IMR-90 (cell line): ENCODE measurements at regions not wholly inside any gene's neighbourhood (a gene's known extent, or its start where the extent isn't known, plus 50 kb on each side); places are given as distances from the start of the nearest gene placed in this dataset.

ENCODE experiments used
- ATAC-seq: fragments of 200-7000 bp; cut with Tn5 transposase; 2 replicates; pipeline ENCODE4 v1.9.1; 2020; ENCODE audit warnings: low read depth, mild to moderate bottlenecking, moderate library complexity
- BruUV-seq: library from RNA; stranded (reverse); fragments of 400-500 nt; replicated peaks from 2 replicates; lab custom pipeline; 2021; lab: Mats Ljungman, UMichigan
- CTCF ChIA-PET: fragments of 300-600 bp; formaldehyde crosslinking; extraction: SDS; loops from one replicate; lab custom pipeline; 2021; ENCODE audit warnings: antibody characterized with exemption; lab: Yijun Ruan, JAX
- POLR2A ChIA-PET: fragments of 300-600 bp; sonication (Branson Sonifier 250); formaldehyde crosslinking; loops from one replicate; lab custom pipeline; 2022; ENCODE audit warnings: antibody characterized with exemption; ENCODE audit not compliant: unreplicated experiment; lab: Charles Lee
- DNase-seq: peaks from one replicate; pipeline ENCODE4 v3.0.0; 2013
- H2AFZ ChIP-seq: replicated peaks from 2 replicates; pipeline ENCODE3; 2013; ENCODE audit warnings: low read length, mild to moderate bottlenecking; ENCODE audit not compliant: poor library complexity
- H2AK5ac ChIP-seq: 2 replicates; pipeline ENCODE4 v1.6.1; 2013; ENCODE audit warnings: low read depth, low read length, inconsistent platforms
- H2AK9ac ChIP-seq: replicated peaks from 2 replicates; pipeline ENCODE3; 2013; ENCODE audit warnings: mild to moderate bottlenecking, low read depth, low read length, moderate library complexity; ENCODE audit not compliant: poor library complexity
- H2BK120ac ChIP-seq: 2 replicates; pipeline ENCODE4 v1.6.1; 2013; ENCODE audit warnings: low read depth, low read length, inconsistent platforms
- H2BK15ac ChIP-seq: 3 replicates; pipeline ENCODE4 v1.6.1; 2013; ENCODE audit warnings: low read depth, low read length, inconsistent platforms
- H2BK20ac ChIP-seq: 2 replicates; pipeline ENCODE4 v1.6.1; 2013; ENCODE audit warnings: low read depth, mild to moderate bottlenecking, inconsistent platforms, low read length, moderate library complexity
- H2BK5ac ChIP-seq: 2 replicates; pipeline ENCODE4 v1.6.1; 2013; ENCODE audit warnings: mild to moderate bottlenecking, low read depth, low read length, inconsistent platforms; ENCODE audit not compliant: poor library complexity, severe bottlenecking
- H3K14ac ChIP-seq: replicated peaks from 2 replicates; pipeline ENCODE4 v1.6.1; 2013; ENCODE audit warnings: low read depth, low read length, inconsistent platforms
- H3K18ac ChIP-seq: 2 replicates; pipeline ENCODE4 v1.6.1; 2013; ENCODE audit warnings: low read depth, low read length, control low read depth
- H3K23ac ChIP-seq: 2 replicates; pipeline ENCODE4 v1.6.1; 2013; ENCODE audit warnings: low read depth, low read length, inconsistent platforms
- H3K27ac ChIP-seq: 2 replicates; pipeline ENCODE4 v1.5.1; 2013; ENCODE audit warnings: mild to moderate bottlenecking, control low read depth, low read length; ENCODE audit not compliant: insufficient read depth
- H3K27me3 ChIP-seq: 2 replicates; pipeline ENCODE4 v1.6.1; 2013; ENCODE audit warnings: low read length; ENCODE audit not compliant: control insufficient read depth, insufficient read depth
- H3K36me3 ChIP-seq: 2 replicates; pipeline ENCODE4 v1.6.1; 2013; ENCODE audit warnings: low read length, mixed read lengths; ENCODE audit not compliant: control insufficient read depth, insufficient read depth
- H3K4ac ChIP-seq: 2 replicates; pipeline ENCODE4 v1.6.1; 2013; ENCODE audit warnings: low read depth, low read length, inconsistent platforms
- H3K4me1 ChIP-seq: 2 replicates; pipeline ENCODE4 v1.6.1; 2013; ENCODE audit warnings: low read length, mixed read lengths; ENCODE audit not compliant: control insufficient read depth, insufficient read depth
- H3K4me2 ChIP-seq: 2 replicates; pipeline ENCODE4 v1.6.1; 2013; ENCODE audit warnings: low read depth, mild to moderate bottlenecking, control low read depth, low read length, moderate library complexity
- H3K4me3 ChIP-seq: 2 replicates; pipeline ENCODE4 v1.5.1; 2013; ENCODE audit warnings: low read depth, mild to moderate bottlenecking, control low read depth, low read length, moderate library complexity; ENCODE audit not compliant: insufficient read depth
- H3K56ac ChIP-seq: 2 replicates; pipeline ENCODE4 v1.6.1; 2013; ENCODE audit warnings: low read length, inconsistent platforms; ENCODE audit not compliant: insufficient read depth; ENCODE audit errors: extremely low read depth
- H3K79me1 ChIP-seq, 2 experiments: 2 replicates each; pipeline ENCODE4 v1.6.1; 2013; ENCODE audit warnings: low read length in 2 of 2, inconsistent platforms in 1 of 2, low read depth in 1 of 2
- H3K9ac ChIP-seq: 2 replicates; pipeline ENCODE4 v1.6.1; 2013; ENCODE audit warnings: low read depth, low read length, control low read depth
- H3K9me1 ChIP-seq: 2 replicates; pipeline ENCODE4 v1.6.1; 2013; ENCODE audit warnings: low read length, inconsistent platforms; ENCODE audit not compliant: insufficient read depth
- H3K9me3 ChIP-seq: 2 replicates; pipeline ENCODE4 v1.6.1; 2013; ENCODE audit warnings: low read length; ENCODE audit not compliant: control insufficient read depth, insufficient read depth
- H4K20me1 ChIP-seq: 2 replicates; pipeline ENCODE4 v1.6.1; 2013; ENCODE audit warnings: low read length, inconsistent platforms; ENCODE audit not compliant: insufficient read depth
- H4K5ac ChIP-seq: 2 replicates; pipeline ENCODE4 v1.6.1; 2013; ENCODE audit warnings: mild to moderate bottlenecking, low read depth, low read length, control low read depth
- H4K8ac ChIP-seq, 2 experiments: 2 replicates each; pipeline ENCODE4 v1.6.1; 2013; ENCODE audit warnings: low read depth in 2 of 2, low read length in 2 of 2, control low read depth in 1 of 2, inconsistent platforms in 1 of 2
- H4K91ac ChIP-seq: 2 replicates; pipeline ENCODE4 v1.6.1; 2013; ENCODE audit warnings: low read depth, low read length, inconsistent platforms; ENCODE audit not compliant: insufficient read depth
- BHLHE40 ChIP-seq: fragments of 150-350 bp; IDR thresholded peaks from 2 replicates; pipeline ENCODE4 v1.6.1; 2016; ENCODE audit warnings: mild to moderate bottlenecking, low read depth, low read length
- CEBPB ChIP-seq: IDR thresholded peaks from 2 replicates; pipeline ENCODE4 v1.6.1; 2012; ENCODE audit warnings: low read depth, low read length, improper control_type of control experiment
- CTCF ChIP-seq: conservative IDR thresholded peaks from 2 replicates; pipeline ENCODE4 v1.5.1; 2012; ENCODE audit warnings: mild to moderate bottlenecking, low read depth, low read length, improper control_type of control experiment
- ELK1 ChIP-seq: fragments of 150-350 bp; IDR thresholded peaks from 2 replicates; pipeline ENCODE4 v1.6.1; 2016; ENCODE audit warnings: low read depth, mild to moderate bottlenecking, low read length, moderate library complexity, borderline replicate concordance
- FOS ChIP-seq: fragments of 150-350 bp; IDR thresholded peaks from 2 replicates; pipeline ENCODE4 v1.6.1; 2016; ENCODE audit warnings: low read depth, low read length
- MAFK ChIP-seq: IDR thresholded peaks from 2 replicates; pipeline ENCODE4 v1.6.1; 2012; ENCODE audit warnings: low read depth, low read length, improper control_type of control experiment
- MAZ ChIP-seq: IDR thresholded peaks from 2 replicates; pipeline ENCODE4 v1.6.1; 2012; ENCODE audit warnings: low read depth, mild to moderate bottlenecking, low read length, improper control_type of control experiment, moderate library complexity, borderline replicate concordance
- MXI1 ChIP-seq: IDR thresholded peaks from 2 replicates; pipeline ENCODE4 v1.6.1; 2012; ENCODE audit warnings: low read depth, mild to moderate bottlenecking, low read length, moderate library complexity, borderline replicate concordance
- NFE2L2 ChIP-seq: fragments of 150-350 bp; IDR thresholded peaks from 2 replicates; pipeline ENCODE4 v1.6.1; 2016; ENCODE audit warnings: low read depth, mild to moderate bottlenecking, low read length
- POLR2A ChIP-seq: IDR thresholded peaks from 2 replicates; pipeline ENCODE4 v1.6.1; 2012; ENCODE audit warnings: mild to moderate bottlenecking, low read depth, low read length
- RAD21 ChIP-seq: IDR thresholded peaks from 2 replicates; pipeline ENCODE4 v1.6.1; 2012; ENCODE audit warnings: low read length, improper control_type of control experiment
- RCOR1 ChIP-seq: IDR thresholded peaks from 2 replicates; pipeline ENCODE4 v1.6.1; 2012; ENCODE audit warnings: mild to moderate bottlenecking, low read length, improper control_type of control experiment; ENCODE audit not compliant: insufficient replicate concordance
- RFX5 ChIP-seq: IDR thresholded peaks from 2 replicates; pipeline ENCODE4 v1.8.0; 2012; ENCODE audit warnings: low read depth, mild to moderate bottlenecking, low read length, moderate library complexity
- SMC3 ChIP-seq: fragments of 150-350 bp; IDR thresholded peaks from 2 replicates; pipeline ENCODE4 v1.6.1; 2016; ENCODE audit warnings: low read depth, mild to moderate bottlenecking, antibody characterized with exemption, low read length, moderate library complexity
- USF2 ChIP-seq: fragments of 150-350 bp; IDR thresholded peaks from 2 replicates; pipeline ENCODE4 v1.6.1; 2017; ENCODE audit warnings: mild to moderate bottlenecking, antibody characterized with exemption, low read length, low read depth
- dilution Hi-C: fragments of 300-500 bp; cut with HindIII; formaldehyde crosslinking; loops from one replicate; pipeline ENCODE4 v1.14.3; 2018; ENCODE audit warnings: low sequenced_read_pairs; ENCODE audit not compliant: unreplicated experiment
- in situ Hi-C: fragments of 300-500 bp; cut with MboI; formaldehyde crosslinking; loops from 3 replicates; pipeline ENCODE4 v1.14.3; 2019; ENCODE audit warnings: low sequenced_read_pairs, inconsistent platforms, mixed read lengths
- intact Hi-C: fragments of 100-400 bp; cut with micrococcal nuclease; formaldehyde crosslinking; loops from 2 replicates; pipeline ENCODE4 v1.10.0; 2022

GRCh38 chr5:154664869-154665268 lies 90.3 kb upstream of the LARP1 start:
- Histone ChIP-seq H3K9ac (no peak overlapping the region), H3K27ac (no peak overlapping the region), H3K4me2 (no peak overlapping the region), H3K14ac (no peak overlapping the region), H3K56ac (no peak overlapping the region), H4K20me1 (no peaks in the 10 kb centered on the region), H3K79me1 (no peaks in the 10 kb centered on the region), H3K27me3 (no peaks in the 10 kb centered on the region; the same call in 1 of the 2 replicates), H3K9me3 (peaks cover 22% of the 10 kb centered on the region), H3K4me3 (no peak overlapping the region), H4K8ac (no peak overlapping the region), H3K4ac (no peak overlapping the region), H4K5ac (no peak overlapping the region), H3K18ac (no peak overlapping the region), H2BK20ac (no peak overlapping the region), H2AK5ac (no peak overlapping the region), H2BK120ac (no peak overlapping the region), H2AFZ (no peak overlapping the region), H4K91ac (no peak overlapping the region), H3K9me1 (no peaks in the 10 kb centered on the region), H2BK15ac (no peak overlapping the region), H3K4me1 (no peaks in the 10 kb centered on the region), H3K36me3 (no peaks in the 10 kb centered on the region), H2BK5ac (no peak overlapping the region), H2AK9ac (no peak overlapping the region), H3K23ac (no peak overlapping the region)
- no peak for TF ChIP-seq RCOR1
- no peak for TF ChIP-seq ELK1
- no peak for TF ChIP-seq MAZ
- no peak for TF ChIP-seq CEBPB
- no peak for TF ChIP-seq RAD21
- TF ChIP-seq MAFK: no peak
- TF ChIP-seq POLR2A: no peak
- no peak for TF ChIP-seq FOS
- TF ChIP-seq RFX5: no peak
- TF ChIP-seq SMC3: no peak
- TF ChIP-seq NFE2L2: no peak
- TF ChIP-seq CTCF: no peak
- no peak for TF ChIP-seq USF2
- TF ChIP-seq BHLHE40: no peak
- no peak for TF ChIP-seq MXI1
- dilution Hi-C loops (no loop called here), in situ Hi-C loops (no loop called here), intact Hi-C loops (no loop called here)
- ATAC-seq: no peak
- no peak for DNase-seq
- POLR2A ChIA-PET: no interaction called here
- BruUV-seq: no TSS peak
- CTCF ChIA-PET: no interaction called here
